Liver (tissue), 3 donors: ENCODE measurements at regions not wholly inside any gene's neighbourhood (a gene's known extent, or its start where the extent isn't known, plus 50 kb on each side); places are given as distances from the start of the nearest gene placed in this dataset.

ENCODE experiments used
- CTCF ChIP-seq: fragments of 150-350 bp; IDR thresholded peaks from 2 replicates; pipeline ENCODE4 v1.5.1; 2017; ENCODE audit warnings: improper control_type of control experiment, low read depth, low read length; ENCODE audit not compliant: missing input control
- JUND ChIP-seq, 2 donors: IDR thresholded peaks; 2 replicates each; pipeline ENCODE4 v1.6.1; 2016; ENCODE audit warnings: antibody characterized with exemption in 2 of 2
- MAX ChIP-seq: IDR thresholded peaks from 2 replicates; pipeline ENCODE4 v1.6.1; 2016; ENCODE audit warnings: antibody characterized with exemption
- NR2F2 ChIP-seq: IDR thresholded peaks from 2 replicates; pipeline ENCODE4 v1.6.1; 2016; ENCODE audit warnings: antibody characterized with exemption
- RAD21 ChIP-seq, 2 donors: IDR thresholded peaks; 2 replicates each; pipeline ENCODE4 v1.6.1; 2016; ENCODE audit warnings: antibody characterized with exemption in 2 of 2, mild to moderate bottlenecking in 2 of 2
- REST ChIP-seq: IDR thresholded peaks from 2 replicates; pipeline ENCODE4 v1.6.1; 2016; ENCODE audit warnings: antibody characterized with exemption, mild to moderate bottlenecking
- TAF1 ChIP-seq: conservative IDR thresholded peaks from 2 replicates; pipeline ENCODE4 v1.6.1; 2016; ENCODE audit warnings: antibody characterized with exemption, mild to moderate bottlenecking
- donor health status: healthy.
- donor health status: healthy.

GRCh38 chr4:81922313-81922712 lies 450.6 kb upstream of the RASGEF1B start:
- TF ChIP-seq CTCF (no peak), RAD21 (IDR thresholded peaks at IDR 0.05) (no peak), MAX (no peak), TAF1 (no peak), NR2F2 (no peak), REST (no peak), JUND (IDR thresholded peaks at IDR 0.05) (no peak)
